GM18507 (cell line): ENCODE measurements at regions not wholly inside any gene's neighbourhood (a gene's known extent, or its start where the extent isn't known, plus 50 kb on each side); places are given as distances from the start of the nearest gene placed in this dataset.
"Not testable (repeated sequence)": the region's sequence is repeated elsewhere in the genome, so short reads cannot be mapped to it uniquely, and the experiment has no call there.

ENCODE experiments used
- DNase-seq: peaks from one replicate; pipeline ENCODE4 v3.0.0; 2011; ENCODE audit warnings: low read depth; ENCODE audit not compliant: insufficient read length; ENCODE audit errors: extremely low spot score
- FAIRE-seq: peaks from 2 replicates; lab custom pipeline; 2011; peaks lifted over from hg19 to GRCh38; lab: Jason Lieb, UNC

DNA sequence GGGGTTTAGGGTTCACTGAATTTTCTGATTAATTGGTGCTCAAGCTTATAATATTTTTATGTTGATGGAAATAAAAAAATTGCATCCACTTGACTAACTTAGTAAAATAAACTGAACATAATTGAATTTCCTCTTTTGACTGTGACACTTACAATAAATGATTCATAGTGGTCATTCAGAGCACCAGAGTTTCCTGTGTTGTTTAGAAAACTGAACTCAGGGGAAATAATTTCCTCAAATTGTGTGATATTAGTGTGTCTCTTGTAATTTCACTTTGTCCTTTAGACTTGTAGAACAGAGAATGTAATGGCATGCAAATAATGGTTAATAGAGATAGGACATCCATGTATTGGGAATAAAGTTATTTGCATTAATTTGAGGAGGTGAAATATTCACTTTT lies 319.7 kb upstream of the MAN1A1 start:
- DNase-seq, result no peak
- no peak for FAIRE-seq

DNA sequence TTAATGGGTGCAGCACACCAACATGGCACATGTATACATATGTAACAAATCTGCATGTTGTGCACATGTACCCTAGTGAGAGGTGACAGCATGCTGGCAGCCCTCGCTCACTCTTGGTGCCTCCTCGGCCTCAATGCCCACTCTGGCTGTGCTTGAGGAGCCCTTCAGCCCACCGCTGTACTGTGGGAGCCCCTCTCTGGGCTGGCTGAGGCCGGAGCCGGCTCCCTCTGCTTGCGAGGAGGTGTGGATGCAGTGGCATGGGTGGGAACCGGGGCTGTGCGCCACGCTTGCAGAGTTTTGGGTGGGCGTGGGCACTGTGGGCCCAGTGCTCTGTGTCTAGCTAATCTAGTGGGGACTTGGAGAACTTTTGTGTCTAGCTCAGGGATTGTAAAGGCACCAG lies 315.9 kb upstream of the MAN1A1 start:
- FAIRE-seq, DNase-seq: not testable (repeated sequence)

DNA sequence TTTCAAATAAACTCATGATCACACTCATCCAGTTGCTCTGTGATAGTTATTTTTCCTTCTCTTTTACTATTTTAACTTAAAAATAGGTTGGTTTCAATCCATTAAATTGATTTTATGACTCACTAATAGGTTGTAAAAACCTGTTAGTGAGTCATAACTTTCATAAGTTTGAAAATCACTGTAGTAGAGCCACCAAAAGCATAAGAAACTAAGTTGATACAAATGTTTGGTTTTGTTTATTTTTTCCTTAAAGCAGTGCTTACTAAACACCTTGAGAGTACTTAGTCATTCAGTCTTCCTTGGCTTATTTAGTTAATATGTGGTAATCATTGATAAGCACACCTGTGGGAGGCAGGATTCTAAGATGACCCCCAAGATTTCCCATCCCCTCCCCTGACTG lies 312.1 kb upstream of the MAN1A1 start:
- no peak for FAIRE-seq
- DNase-seq, result no peak

DNA sequence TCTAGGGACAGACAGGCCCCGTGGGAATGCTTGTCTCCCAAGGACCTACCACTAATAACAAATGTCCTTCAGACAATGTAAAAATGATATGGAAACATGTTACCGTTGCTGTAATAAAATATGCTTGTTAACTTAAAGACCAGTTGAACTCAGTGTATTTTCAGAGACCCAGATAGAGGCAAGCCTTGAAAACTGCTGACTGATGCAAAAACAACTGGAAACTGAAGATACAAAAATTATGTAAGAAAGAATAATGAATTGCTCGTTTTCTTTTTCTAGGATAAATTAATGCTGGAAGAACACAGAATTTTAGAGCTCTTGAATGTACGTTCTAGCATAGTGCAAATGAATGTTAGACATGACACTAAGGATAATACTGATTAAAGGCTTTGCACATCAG lies 311.5 kb upstream of the MAN1A1 start:
- DNase-seq (no peak), FAIRE-seq (no peak)

DNA sequence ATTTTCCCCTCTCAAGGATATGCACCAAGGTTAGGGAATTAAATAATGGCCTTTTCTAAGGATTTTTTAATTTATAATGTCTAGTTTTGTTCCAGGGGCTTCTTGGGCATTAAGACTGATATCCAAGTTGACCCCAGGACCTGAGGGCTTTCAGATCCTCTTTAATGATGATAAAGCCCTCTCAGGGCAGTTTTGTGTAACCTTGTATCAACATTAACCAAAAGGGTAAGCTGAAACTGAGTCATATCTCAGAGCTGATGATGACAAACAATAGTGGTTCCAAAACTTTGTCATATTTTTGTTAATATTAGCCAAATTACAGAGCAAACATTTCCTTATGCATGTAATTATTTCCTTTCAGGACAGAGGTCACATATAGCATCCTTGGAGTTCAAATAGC lies 309.4 kb upstream of the MAN1A1 start:
- no peak for FAIRE-seq
- DNase-seq, result no peak

DNA sequence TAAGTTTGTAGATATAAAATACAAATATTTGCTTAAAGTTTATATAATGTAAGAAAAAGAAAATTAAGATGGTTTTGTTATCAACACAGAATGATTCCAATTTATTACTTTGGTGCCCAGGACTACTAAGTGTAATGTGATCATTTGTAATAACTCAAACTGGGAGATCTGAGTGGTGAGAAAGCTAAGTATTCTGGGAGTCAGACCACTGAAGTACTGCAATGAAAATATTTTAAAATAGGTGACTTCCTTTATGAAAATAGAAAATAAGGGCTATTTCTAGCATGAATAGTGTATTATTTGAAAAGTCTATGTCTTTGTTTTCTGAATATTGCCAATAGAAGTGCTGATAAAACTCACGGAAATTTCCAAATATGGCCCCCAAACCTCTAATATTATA lies 305.6 kb upstream of the MAN1A1 start:
- FAIRE-seq, result no peak
- DNase-seq, result no peak

DNA sequence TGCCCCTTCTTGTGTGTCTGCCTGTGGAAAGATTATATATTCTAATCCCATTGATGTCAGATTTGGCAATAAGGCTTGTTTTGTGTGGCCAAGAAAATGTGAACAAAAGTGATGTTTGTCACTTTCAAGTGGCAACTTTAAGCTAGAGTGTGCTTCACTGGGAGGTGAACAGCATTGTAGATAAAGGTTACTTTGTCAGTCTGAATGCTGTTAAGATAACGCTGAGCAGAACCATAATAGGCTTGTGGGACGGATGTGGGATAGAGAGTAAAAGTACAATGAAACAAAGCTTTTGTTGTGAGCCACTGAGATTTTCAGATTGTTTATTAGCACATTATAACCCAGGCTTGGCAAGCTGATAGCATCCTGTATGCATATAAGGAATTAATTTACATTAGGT lies 303.8 kb upstream of the MAN1A1 start:
- DNase-seq (no peak), FAIRE-seq (no peak)

DNA sequence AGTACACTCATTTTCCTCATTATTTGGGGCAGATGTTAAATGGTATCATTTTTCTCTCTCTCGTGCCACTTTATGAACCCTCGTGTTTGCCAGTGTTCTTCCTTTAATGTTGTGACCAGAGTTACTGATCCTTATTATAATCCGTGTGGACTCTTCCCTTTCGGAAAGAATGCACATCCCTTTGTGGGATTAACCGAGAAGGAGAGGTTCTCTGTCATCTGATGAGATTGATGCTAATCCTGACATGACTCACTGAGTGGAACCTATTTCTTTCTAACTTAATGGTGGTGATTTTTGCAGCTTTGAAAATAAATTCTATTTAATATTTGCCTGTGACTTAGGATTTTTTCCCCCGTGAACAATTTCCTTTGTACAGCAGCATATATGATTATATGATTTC lies 300.0 kb upstream of the MAN1A1 start:
- FAIRE-seq (no peak), DNase-seq (no peak)

DNA sequence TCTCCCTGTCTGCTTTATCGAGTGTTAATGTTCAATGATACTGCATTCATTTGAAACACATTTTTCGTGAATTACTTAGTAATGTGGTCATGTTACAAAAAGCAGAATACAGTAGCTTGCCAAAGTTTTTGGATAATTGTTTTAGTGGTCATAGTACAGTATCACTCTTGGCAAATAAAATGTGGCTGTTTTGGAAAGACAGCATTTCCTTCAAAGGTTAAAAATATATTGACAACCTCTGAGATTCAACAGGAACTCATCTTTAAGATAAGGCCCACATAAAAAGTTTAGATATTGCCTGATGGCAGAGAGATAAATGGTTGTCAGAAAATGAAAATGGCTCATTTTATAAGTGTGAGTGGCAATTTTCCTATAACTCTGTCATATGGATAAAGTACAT lies 297.7 kb upstream of the MAN1A1 start:
- no peak for FAIRE-seq
- no peak for DNase-seq

DNA sequence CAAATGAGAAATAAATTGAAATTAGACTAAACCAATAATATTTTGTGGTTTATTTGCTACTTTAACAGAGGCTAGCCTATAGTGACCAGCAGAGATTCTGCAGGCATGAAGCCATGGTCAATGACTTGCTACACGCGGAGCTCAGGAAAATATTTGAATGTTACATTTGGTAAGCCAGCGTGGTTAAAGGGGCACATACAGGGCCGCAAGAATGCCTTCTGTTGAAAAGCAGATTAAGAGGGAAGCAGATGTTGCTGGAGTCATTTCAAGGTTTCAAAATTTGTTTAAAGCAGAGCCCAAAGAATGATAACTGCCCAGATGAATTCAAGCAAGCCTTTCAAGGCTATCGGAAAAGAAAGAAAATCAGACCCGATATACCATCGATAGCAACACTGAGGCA lies 294.3 kb upstream of the MAN1A1 start:
- FAIRE-seq, result no peak
- no peak for DNase-seq

DNA sequence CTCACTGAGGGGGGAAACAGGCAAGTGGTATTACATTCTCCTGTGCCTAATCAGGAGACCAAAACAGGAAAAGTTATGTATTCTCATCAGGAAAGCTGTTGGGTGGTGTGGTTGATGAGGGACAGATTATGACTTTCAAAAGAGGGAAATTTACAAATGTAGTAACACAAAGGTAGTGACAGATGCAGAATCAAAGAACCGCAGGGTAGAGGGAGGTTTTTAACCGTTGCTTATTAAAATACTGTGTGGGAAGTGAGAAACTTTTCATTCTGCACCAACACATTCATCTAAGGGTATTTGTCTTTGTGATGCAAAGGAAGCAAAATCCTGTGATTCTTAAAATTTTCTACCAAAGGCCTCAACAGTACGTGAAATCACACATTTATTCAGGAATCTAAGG lies 288.2 kb upstream of the MAN1A1 start:
- DNase-seq, result no peak
- FAIRE-seq, result no peak

DNA sequence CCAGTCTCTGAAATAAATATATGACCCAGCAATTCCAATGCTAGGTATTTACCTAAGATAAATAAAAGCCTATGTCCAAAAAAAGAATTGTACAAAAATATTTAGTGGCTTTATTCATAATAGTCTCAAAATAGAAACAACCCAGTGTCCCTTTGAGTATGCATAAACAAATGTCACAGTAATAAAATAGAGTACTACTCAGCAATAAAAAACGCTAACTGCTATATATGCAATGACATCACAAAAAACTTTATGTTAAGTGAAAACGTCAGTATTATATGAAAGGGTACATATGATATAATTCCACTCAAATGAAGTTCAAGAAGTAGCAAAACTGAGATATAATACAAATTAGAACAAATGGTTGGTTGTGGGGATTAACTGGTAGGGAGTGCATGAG lies 286.5 kb upstream of the MAN1A1 start:
- FAIRE-seq, result no peak
- no peak for DNase-seq

DNA sequence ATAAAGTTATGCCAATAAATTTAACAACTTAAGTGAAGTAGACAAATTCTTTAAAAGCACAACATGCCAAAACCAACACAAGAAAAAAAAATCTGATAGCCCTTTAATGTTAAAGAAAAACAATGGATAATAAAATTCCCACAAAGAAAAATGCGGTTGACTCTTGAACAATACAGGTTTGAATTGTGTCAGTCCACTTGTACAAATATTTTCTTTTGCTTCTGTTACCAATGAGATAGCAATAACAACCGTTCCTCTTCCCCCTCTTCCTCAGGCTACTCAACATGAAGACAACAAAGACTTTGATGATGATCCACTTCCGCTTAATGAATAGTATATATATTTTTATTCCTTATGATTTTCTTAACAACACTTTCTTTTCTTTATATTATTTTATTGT lies 283.9 kb upstream of the MAN1A1 start:
- FAIRE-seq (no peak), DNase-seq (no peak)

DNA sequence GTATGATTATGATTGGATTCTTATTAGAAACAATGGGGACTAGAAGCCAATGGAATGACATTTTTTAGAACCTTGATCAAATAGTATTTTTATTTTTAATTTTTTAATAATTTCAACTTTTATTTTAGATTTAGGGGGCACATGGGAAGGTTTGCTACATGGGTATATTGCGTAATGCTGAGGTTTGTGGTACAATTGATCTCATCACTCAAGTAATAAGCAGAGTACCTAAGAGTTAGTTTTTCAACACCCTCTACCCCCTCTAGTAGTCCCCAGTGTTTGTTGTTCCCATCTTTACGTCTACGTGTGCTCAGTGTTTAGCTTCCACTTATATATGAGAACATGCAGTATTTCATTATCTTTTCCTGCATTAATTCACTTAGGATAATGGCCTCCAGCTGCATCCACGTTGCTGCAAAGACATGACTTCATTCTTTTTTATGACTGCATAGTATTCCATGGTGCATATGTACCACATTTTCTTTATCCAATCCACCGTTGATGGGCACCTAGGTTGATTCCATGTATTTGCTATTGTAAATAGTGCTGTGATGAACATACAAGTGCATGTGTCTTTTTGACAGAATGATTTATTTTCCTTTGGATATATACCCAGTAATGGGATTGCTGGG lies 281.1 kb upstream of the MAN1A1 start:
- no peak for FAIRE-seq
- no peak for DNase-seq

DNA sequence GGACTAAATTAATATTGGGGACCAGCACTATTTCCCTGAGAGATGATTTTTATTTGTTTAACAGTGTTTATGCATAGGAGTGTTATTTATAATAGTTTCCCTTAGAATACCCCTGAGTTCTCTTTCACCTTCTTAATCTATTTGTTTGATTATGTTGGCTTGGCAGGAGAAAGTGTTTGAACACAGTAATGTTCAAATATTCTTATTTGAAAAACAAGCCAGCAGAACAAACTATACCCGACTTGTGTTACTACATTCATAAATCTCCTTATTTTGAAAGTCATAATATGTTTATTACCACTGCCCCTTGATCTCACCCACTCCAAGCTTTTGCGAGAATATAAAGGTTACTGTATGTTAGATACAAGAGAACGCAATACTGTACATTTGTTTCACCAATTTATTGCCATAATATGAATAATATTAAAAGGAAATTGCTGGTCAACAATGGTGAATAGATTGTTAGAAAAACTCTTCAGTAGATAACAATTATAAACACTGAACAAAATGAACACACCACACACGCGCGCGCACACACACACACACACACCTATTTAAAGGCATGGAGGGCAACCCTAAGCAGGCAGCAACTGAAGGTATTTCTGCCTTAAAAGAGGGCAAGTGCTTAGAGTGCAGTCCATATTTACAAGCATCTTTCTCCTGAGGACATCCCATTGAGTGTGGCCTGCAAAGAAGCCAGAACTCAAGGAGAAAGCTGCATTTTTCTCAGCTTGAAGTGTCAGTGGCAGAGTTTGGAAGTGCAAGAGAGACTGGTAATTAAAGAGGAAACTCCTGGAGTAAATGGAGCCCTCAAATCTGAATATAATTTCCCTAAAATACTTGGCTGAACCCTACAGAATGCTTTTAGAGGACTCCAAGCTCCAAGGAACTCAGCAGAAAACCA lies 279.4 kb upstream of the MAN1A1 start:
- DNase-seq (no peak), FAIRE-seq (no peak)

DNA sequence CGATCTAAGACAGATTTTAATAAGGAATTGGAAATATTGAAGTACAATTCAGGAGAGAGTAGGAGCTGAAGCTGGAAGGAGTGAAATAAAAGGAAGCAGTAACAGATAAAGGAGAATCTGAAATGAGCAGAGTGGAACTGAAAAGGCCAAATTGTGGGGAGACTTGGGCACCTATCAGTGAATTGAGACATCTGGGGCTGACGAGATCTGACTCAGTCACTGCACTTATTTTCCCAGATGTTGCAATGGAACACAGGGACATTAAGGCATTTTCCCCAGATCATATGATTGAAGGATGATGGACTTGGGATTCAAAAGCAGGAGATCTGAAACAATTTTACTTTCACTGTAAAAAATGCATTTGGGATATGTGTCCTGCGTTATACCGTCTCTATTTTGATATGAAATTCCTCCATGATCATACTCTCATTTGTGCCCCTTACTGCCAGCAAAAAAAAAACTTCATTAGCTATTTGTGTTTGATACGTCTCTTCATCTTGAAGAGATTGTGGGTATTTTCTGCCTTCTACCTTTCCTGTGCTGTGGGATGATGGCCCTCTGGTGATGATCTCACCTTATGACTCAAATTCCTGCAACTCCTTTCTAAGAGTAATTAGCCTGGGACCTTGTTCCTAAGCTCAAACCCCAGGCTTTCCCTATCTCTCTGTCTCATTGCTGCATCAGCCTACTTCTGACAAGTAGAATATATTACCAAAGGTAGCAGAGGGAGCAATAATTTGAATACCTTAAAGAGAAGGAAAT lies 278.5 kb upstream of the MAN1A1 start:
- DNase-seq (no peak), FAIRE-seq (no peak)

DNA sequence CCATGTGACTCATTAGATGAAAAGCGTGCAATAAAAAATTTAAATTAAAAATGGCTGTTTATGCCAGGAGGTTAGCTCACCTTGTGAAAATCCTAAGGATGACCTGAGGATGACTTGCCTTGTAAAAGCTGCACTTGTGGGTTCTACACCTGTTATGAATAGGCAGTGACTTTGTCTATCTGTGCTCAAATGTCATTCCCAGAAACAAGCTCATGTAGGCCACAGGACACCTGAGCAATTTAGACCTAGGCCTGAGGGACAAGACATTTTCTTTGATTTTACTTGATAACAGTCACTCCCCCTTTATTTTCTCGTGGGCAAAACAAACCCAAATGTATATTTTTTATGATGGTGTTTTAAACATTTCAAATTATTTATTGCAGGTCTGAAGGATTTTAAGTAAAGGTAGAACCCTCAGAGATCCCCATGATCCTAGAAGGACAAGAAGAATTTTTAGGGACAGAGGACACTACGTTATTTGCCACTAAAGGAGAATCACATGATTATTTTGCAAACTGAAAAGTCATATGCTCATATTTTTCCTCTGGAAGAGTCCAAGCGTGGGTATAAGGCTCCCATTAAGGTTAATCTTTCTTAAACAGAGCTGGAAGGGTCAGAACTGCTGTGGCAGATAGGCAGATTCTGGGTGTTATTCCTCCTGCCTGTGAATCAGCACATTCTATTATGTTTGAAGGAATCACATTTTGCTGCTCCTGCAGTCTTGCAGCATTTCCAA lies 277.5 kb upstream of the MAN1A1 start:
- DNase-seq, result no peak
- FAIRE-seq, result no peak

DNA sequence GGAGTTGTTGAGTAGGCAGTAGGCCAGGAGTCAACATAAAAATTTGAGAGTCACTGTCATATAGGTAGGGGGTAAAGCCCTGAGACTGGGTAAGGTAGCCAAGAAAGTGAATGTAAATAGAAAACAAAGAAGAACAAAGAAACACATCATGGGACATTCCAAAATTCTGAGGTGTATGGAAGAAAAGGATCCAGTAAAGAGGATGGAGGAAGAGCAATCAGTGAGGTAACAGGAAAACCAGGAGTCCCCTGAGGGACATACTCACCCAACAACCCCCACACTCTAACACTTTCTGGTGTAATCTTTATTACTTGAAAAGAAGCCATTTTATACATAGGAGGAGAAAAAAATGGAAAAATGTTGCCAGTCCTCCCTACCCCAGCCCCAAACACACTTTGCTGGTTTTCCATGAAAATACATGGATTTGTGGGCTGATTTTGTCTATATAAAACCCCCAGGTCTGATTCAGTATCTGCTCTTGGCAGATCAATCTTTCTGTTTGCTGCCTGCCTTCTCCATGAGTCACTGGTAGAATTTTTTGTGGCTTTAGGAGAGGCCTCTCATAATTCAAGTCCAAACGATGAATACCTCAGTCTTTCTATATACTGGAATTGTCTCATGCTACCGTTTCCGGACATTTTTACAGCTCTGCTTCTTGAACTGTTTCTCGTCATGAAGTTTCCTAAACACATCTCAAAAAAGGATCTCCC lies 271.4 kb upstream of the MAN1A1 start:
- DNase-seq (no peak), FAIRE-seq (no peak)

DNA sequence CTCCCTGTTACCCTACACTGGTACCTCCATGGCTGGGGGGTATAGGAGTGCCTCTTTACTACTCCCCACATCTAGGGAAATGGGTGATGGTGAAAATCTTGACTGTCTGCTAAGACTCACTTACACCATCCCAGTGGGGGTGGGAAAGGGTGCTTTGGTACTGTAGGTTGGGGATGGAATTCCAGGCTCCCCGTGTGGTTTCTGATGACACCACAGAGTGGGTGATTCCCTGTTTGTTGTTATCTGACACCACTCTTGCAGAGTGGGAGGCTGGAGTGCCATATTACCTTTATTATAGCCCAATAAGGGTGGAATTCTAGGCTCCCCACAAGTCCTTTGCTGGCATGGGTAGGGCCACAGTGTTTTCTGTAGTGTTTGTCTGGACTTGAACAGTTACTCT lies 264.6 kb upstream of the MAN1A1 start:
- no peak for DNase-seq
- FAIRE-seq, result no peak
